ENCODE measurements at regions not wholly inside any gene's neighbourhood (a gene's known extent, or its start where the extent isn't known, plus 50 kb on each side); places are given as distances from the start of the nearest gene placed in this dataset.

GRCh38 chr6:55009131-55009530 lies 162.6 kb downstream of the FAM83B start:
- Histone ChIP-seq H3K27ac (ENCODE audit: low read depth in 1 of 2, low read length in 2 of 2) (no peak overlapping the region), H3K27me3 (ENCODE audit: control insufficient read depth in 2 of 2, insufficient read depth in 2 of 2, low read length in 2 of 2) (no peaks in the 10 kb centered on the region), H3K4me2 (replicated peaks; ENCODE audit: extremely low read depth, low read length, poor library complexity, severe bottlenecking) (no peak overlapping the region), H3K79me2 (ENCODE audit: insufficient read depth, low read length) (no peaks in the 10 kb centered on the region), H3K4me1 (ENCODE audit: control insufficient read depth in 1 of 2, insufficient read depth in 2 of 2, low read length in 2 of 2) (no peaks in the 10 kb centered on the region), H3K4me3 (replicated peaks in 1 of 3; ENCODE audit: low read depth in 2 of 3, low read length in 3 of 3) (no peak overlapping the region), H2AFZ (ENCODE audit: insufficient read depth, low read depth, low read length, poor library complexity, severe bottlenecking) (no peak overlapping the region), H3K36me3 (replicated peaks in 1 of 2; ENCODE audit: control insufficient read depth in 1 of 2, insufficient read depth in 2 of 2, low read length in 2 of 2) (no peaks in the 10 kb centered on the region), H4K20me1 (ENCODE audit: insufficient read depth, low read length) (no peaks in the 10 kb centered on the region), H3K9ac (ENCODE audit: insufficient read depth, low read length, poor library complexity, severe bottlenecking) (no peak overlapping the region), H3K9me3 (replicated peaks in 1 of 2; ENCODE audit: control insufficient read depth in 1 of 2, insufficient read depth in 1 of 2, low read length in 2 of 2) (peaks cover 0 to 8% of the 10 kb centered on the region in 2 donors)
- DNase-seq: no peak
- Mint-ChIP-seq H3K4me1 (no peaks in the 10 kb centered on the region), H3K4me3 (no peak overlapping the region), H3K36me3 (no peaks in the 10 kb centered on the region), H3K27me3 (ENCODE audit: low read depth in 3 of 3) (no peaks in the 10 kb centered on the region), H3K27ac (no peak overlapping the region), H3K9me3 (peaks cover 1 to 11% (median 6%) of the 10 kb centered on the region in 7 donors)
- WGBS (ENCODE audit: insufficient coverage): 95% methylated on average over 8 of the region's 8 CpGs
- intact Hi-C loops (cut with micrococcal nuclease): no loop called here
- TF ChIP-seq, protein P1, sequence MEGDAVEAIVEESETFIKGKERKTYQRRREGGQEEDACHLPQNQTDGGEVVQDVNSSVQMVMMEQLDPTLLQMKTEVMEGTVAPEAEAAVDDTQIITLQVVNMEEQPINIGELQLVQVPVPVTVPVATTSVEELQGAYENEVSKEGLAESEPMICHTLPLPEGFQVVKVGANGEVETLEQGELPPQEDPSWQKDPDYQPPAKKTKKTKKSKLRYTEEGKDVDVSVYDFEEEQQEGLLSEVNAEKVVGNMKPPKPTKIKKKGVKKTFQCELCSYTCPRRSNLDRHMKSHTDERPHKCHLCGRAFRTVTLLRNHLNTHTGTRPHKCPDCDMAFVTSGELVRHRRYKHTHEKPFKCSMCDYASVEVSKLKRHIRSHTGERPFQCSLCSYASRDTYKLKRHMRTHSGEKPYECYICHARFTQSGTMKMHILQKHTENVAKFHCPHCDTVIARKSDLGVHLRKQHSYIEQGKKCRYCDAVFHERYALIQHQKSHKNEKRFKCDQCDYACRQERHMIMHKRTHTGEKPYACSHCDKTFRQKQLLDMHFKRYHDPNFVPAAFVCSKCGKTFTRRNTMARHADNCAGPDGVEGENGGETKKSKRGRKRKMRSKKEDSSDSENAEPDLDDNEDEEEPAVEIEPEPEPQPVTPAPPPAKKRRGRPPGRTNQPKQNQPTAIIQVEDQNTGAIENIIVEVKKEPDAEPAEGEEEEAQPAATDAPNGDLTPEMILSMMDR (IDR thresholded peaks at IDR 0.05): no peak

- Mint-ChIP-seq H3K27me3 (ENCODE audit: low read depth in 3 of 3) (no peaks in the 10 kb centered on the region), H3K36me3 (no peaks in the 10 kb centered on the region), H3K4me1 (no peaks in the 10 kb centered on the region), H3K27ac (no peak overlapping the region), H3K9me3 (peaks cover 1 to 11% (median 6%) of the 10 kb centered on the region in 7 donors), H3K4me3 (no peak overlapping the region)
- Histone ChIP-seq H3K4me1 (ENCODE audit: control insufficient read depth in 1 of 2, insufficient read depth in 2 of 2, low read length in 2 of 2) (no peaks in the 10 kb centered on the region), H3K4me3 (replicated peaks in 1 of 3; ENCODE audit: low read depth in 2 of 3, low read length in 3 of 3) (no peak overlapping the region), H3K27ac (ENCODE audit: low read depth in 1 of 2, low read length in 2 of 2) (no peak overlapping the region), H3K79me2 (ENCODE audit: insufficient read depth, low read length) (no peaks in the 10 kb centered on the region), H3K9ac (ENCODE audit: insufficient read depth, low read length, poor library complexity, severe bottlenecking) (no peak overlapping the region), H3K36me3 (replicated peaks in 1 of 2; ENCODE audit: control insufficient read depth in 1 of 2, insufficient read depth in 2 of 2, low read length in 2 of 2) (no peaks in the 10 kb centered on the region), H3K27me3 (ENCODE audit: control insufficient read depth in 2 of 2, insufficient read depth in 2 of 2, low read length in 2 of 2) (no peaks in the 10 kb centered on the region), H3K4me2 (replicated peaks; ENCODE audit: extremely low read depth, low read length, poor library complexity, severe bottlenecking) (no peak overlapping the region), H3K9me3 (replicated peaks in 1 of 2; ENCODE audit: control insufficient read depth in 1 of 2, insufficient read depth in 1 of 2, low read length in 2 of 2) (peaks cover 0 to 8% of the 10 kb centered on the region in 2 donors), H4K20me1 (ENCODE audit: insufficient read depth, low read length) (no peaks in the 10 kb centered on the region), H2AFZ (ENCODE audit: insufficient read depth, low read depth, low read length, poor library complexity, severe bottlenecking) (no peak overlapping the region)
- DNase-seq: peak in 1 of 3 donors; percentile 8
- intact Hi-C loops (cut with micrococcal nuclease): no loop called here
- TF ChIP-seq, protein P1 (IDR thresholded peaks at IDR 0.05): peak; percentile 29
- WGBS (ENCODE audit: insufficient coverage): no CpG with 5 or more reads among the region's 3 CpGs
Measured at GRCh38 chr6:55011034-55011433, 163.3 kb upstream of the HCRTR2 start.
